BE2C (cell line): ENCODE measurements at regions not wholly inside any gene's neighbourhood (a gene's known extent, or its start where the extent isn't known, plus 50 kb on each side); places are given as distances from the start of the nearest gene placed in this dataset.

Experiments
- DNase-seq: peaks from one replicate; pipeline ENCODE4 v3.0.0-alpha.2; 2020
- H3K27me3 ChIP-seq: fragments of 250-450 bp; sonication (Bioruptor Pico); 2 replicates; pipeline ENCODE4 v1.5.1; 2020; ENCODE audit warnings: mild to moderate bottlenecking
- H3K36me3 ChIP-seq: fragments of 250-450 bp; sonication (Bioruptor Pico); 2 replicates; pipeline ENCODE4 v1.5.1; 2020; ENCODE audit warnings: mild to moderate bottlenecking
- H3K4me1 ChIP-seq: fragments of 250-450 bp; sonication (Bioruptor Pico); 2 replicates; pipeline ENCODE4 v1.5.1; 2020
- H3K4me3 ChIP-seq: 2 replicates; pipeline ENCODE4 v1.5.1; 2011; ENCODE audit warnings: low read depth, low read length
- H3K9me3 ChIP-seq: fragments of 250-450 bp; sonication (Bioruptor Pico); 2 replicates; pipeline ENCODE4 v1.5.1; 2020
- TF ChIP-seq, protein P1 (sequence below): IDR thresholded peaks from 2 replicates; pipeline ENCODE4 v1.5.1; 2012; ENCODE audit warnings: mild to moderate bottlenecking, low read depth, low read length

DNA sequence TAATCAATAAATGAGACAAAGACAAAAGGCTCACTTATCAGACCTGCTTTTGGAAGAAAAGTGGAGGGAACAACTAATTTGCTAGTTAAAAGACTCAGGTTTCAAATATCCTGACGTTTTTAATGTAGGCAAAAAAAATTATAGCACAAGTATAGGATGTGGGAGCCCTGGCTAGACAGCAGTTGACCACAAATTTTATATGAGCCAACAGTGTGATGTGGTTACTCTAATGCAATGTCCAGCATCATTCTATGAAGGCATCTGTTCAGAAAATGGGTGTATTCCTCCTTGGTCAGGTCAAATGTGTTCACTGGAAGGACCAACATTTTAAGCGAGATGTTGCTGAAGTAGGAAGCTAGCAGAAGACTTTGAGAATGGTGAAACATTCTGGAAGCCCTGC is 237.4 kb downstream of the MAP2K6 start:
- no peaks in the 10 kb centered on the region for H3K4me1 ChIP-seq
- no peak for DNase-seq

DNA sequence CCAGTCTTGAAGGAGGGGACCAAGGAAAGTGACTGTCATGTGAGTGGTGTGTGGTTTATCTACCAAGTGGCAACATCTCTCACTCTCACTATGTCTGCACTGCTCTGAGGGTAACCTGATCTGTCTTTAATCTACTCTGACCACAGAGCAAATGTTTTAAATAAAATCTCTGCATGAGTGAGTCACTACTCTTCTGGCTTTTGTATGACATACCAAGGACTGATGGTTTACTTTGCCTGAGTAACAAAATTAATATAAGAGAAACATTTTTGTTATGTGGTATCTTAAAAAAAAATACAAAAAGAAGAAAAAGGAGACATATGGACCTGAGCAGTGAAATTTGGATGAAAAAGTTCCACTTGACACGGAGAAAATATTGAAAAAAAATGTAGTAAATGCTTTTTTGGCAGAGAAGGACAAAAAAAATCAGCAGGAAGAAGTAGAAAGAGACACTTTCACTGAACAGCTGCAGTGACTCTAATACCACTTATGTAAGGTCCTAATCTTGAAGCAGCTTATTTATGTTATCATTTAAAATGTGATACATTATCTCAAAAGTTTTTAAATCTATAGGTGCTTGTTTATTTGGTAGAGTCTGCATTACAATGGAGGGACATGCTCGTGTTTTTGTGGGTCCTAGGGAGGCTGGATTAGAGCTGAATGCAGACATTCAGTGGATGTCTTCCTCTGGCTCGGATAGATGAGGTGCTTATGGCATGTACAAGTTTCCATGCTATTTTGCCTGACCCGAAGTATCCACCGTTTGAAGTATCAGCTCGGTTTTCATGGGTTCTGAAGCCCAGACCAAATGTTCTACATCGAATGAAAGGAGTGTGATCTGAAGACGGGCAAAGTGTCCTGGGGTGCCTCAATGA is 240.7 kb downstream of the MAP2K6 start:
- DNase-seq = no peak
- Histone ChIP-seq H3K9me3 (no peaks in the 10 kb centered on the region), H3K4me3 (no peak overlapping the region)

More for the DNA sequence above, 237.4 kb downstream of the MAP2K6 start:
- Histone ChIP-seq H3K36me3 (no peaks in the 10 kb centered on the region), H3K9me3 (no peaks in the 10 kb centered on the region), H3K4me3 (no peak overlapping the region), H3K27me3 (no peaks in the 10 kb centered on the region)
- TF ChIP-seq, protein P1, sequence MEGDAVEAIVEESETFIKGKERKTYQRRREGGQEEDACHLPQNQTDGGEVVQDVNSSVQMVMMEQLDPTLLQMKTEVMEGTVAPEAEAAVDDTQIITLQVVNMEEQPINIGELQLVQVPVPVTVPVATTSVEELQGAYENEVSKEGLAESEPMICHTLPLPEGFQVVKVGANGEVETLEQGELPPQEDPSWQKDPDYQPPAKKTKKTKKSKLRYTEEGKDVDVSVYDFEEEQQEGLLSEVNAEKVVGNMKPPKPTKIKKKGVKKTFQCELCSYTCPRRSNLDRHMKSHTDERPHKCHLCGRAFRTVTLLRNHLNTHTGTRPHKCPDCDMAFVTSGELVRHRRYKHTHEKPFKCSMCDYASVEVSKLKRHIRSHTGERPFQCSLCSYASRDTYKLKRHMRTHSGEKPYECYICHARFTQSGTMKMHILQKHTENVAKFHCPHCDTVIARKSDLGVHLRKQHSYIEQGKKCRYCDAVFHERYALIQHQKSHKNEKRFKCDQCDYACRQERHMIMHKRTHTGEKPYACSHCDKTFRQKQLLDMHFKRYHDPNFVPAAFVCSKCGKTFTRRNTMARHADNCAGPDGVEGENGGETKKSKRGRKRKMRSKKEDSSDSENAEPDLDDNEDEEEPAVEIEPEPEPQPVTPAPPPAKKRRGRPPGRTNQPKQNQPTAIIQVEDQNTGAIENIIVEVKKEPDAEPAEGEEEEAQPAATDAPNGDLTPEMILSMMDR = no peak

DNA sequence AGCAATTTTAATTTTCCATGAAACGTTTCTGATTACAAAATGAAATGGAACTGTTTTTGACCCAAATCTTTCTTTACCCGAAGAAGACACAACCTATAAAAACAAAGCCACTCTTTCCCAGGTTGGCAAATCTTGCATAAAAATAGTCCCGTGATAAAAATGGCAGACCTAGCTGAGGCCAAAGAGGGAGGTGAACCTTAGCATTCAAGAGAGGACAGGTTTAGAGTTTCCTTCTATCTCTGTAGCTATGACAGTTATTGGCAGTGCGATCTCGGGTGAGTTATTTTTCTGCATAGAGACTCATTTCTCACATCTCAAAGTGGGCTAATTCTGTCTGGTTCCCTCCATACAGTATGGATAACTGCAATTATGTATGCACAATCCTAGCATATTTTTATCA is 241.4 kb downstream of the MAP2K6 start:
- Histone ChIP-seq H3K4me3 (no peak overlapping the region), H3K27me3 (no peaks in the 10 kb centered on the region), H3K9me3 (no peaks in the 10 kb centered on the region; the same call in 1 of the 2 replicates), H3K36me3 (no peaks in the 10 kb centered on the region; the same call in 1 of the 2 replicates), H3K4me1 (no peaks in the 10 kb centered on the region)
- TF ChIP-seq, protein P1 = no peak
- DNase-seq = no peak

More for the DNA sequence above, 240.7 kb downstream of the MAP2K6 start:
- Histone ChIP-seq H3K4me1 (no peaks in the 10 kb centered on the region), H3K36me3 (no peaks in the 10 kb centered on the region; the same call in 1 of the 2 replicates), H3K27me3 (no peaks in the 10 kb centered on the region)
- TF ChIP-seq, protein P1 = no peak

DNA sequence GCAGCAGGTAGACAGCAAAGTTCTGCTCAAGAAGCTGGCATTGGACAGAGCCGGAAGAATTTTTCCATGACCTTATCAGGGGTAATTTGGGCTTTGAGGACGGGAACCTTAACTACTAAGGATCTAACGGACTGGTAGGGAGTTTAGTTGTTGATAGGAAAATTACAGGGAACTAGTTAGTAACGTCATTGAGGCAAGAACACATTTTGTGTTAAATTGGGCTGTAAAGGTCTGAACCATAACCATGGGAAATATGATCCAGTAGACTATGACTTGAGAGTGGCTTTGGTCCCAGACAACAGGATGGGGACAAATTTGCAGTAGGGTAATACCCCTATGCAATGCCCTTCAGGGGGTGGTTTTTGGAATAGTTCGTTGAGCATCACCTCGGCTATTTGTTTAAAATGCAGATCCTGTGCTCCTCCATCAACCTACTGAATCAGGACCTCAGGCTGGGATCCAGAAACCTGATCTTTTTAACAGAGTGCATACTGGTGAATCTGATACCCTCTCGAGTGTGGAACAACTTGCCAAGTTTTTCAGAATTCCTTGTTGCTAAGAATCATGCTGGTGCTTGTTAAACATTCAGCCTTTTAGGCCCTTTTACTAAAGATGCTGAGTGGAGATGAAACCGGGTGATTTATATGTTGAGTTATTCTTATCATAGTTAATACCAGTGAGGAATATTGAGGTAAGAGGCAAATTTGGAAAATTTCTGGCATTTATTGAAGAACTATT is 255.1 kb downstream of the MAP2K6 start:
- Histone ChIP-seq H3K36me3 (no peaks in the 10 kb centered on the region), H3K4me3 (no peak overlapping the region), H3K4me1 (no peaks in the 10 kb centered on the region), H3K27me3 (no peaks in the 10 kb centered on the region), H3K9me3 (no peaks in the 10 kb centered on the region)
- TF ChIP-seq, protein P1 = no peak
- no peak for DNase-seq

DNA sequence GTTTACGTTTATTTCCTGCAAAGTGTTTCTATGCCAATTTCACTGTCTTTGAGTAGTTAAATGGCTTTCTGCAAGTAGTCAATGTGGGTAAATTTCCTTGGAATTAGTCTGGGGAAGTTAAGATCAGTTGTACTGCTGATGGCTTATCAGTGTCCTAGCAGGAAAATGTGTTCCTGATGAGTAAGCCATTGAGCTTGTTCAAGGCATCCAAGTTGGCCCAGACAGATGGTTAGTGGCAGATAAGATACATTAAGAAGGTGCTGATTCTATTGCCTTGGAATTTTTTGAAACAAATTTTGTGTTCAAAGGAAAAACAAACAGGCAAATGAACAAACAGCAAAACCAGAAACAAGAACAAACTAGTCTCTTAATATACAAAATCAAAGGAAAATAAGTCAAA is 258.4 kb downstream of the MAP2K6 start:
- no peak for DNase-seq

More for the DNA sequence above, 258.4 kb downstream of the MAP2K6 start:
- Histone ChIP-seq H3K36me3 (no peaks in the 10 kb centered on the region), H3K27me3 (no peaks in the 10 kb centered on the region), H3K4me1 (no peaks in the 10 kb centered on the region), H3K4me3 (no peak overlapping the region), H3K9me3 (no peaks in the 10 kb centered on the region)
- TF ChIP-seq, protein P1 = no peak
